CMK (cell line): ENCODE measurements at regions not wholly inside any gene's neighbourhood (a gene's known extent, or its start where the extent isn't known, plus 50 kb on each side); places are given as distances from the start of the nearest gene placed in this dataset.

ENCODE experiments used
- DNase-seq: peaks from one replicate; pipeline ENCODE4 v3.0.0-alpha.2; 2010; ENCODE audit warnings: low read depth

DNA sequence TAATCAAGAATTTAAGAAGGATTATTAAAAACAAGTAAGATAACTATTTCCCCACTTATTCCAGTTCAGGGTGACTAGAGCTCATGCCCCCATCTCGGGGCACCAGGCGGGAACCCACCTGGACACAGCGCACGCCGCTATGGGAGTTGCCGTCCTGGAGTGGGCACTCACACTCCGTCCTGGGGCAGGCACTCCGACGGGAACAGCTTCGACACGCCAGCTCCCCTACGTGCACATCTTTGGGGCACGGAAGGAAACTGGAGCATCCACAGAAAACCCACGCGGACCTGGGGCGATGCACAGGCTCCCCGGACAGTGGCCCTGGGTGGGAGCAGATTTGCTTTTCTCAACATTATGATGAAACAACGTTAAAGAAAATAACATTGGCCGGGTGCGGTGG lies 52.0 kb upstream of the GATA5 start:
- DNase-seq, result no peak

DNA sequence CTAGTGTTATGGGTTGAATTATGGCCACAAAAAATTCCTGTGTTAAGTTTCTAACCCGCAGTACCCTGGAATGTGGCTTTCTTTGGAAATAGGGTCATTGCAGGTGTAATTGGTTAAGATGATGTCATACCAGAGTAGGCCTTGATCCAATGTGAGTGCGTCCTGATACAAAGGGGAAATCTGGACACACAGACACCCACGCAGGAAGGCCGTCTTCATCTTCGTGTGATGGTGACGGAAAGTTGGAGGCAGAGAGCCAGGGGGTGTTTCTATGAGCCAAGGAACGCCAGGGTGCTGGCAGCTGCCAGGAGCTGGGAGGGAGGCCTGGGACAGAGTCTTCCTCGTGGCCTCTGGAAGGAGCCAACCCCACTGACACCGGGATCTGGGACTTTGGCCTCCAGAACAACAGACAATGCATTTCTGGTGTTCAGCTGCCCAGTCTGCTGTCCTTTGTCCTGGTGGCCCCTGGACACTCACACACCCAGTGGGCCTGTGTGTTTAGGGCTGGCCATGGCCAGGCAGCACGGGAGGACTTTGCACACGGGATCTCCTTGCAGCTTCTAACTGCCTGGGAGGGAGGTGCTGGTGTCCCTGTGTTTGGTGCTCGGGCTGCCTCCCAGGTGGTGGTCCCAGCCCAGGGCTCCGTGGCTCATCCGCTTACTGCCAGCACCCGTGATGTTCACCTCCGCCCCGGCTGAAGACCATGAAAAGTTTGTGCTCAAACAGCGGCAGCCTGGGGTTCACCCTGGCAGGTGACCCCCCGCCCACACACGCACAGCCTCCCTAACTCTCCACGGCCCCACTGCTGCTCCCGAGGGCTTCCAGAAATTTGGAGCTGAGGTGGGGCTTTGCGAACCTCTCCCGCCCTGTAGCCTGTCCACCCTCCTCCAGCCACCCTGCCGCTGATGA lies 53.4 kb upstream of the GATA5 start:
- DNase-seq, result no peak

DNA sequence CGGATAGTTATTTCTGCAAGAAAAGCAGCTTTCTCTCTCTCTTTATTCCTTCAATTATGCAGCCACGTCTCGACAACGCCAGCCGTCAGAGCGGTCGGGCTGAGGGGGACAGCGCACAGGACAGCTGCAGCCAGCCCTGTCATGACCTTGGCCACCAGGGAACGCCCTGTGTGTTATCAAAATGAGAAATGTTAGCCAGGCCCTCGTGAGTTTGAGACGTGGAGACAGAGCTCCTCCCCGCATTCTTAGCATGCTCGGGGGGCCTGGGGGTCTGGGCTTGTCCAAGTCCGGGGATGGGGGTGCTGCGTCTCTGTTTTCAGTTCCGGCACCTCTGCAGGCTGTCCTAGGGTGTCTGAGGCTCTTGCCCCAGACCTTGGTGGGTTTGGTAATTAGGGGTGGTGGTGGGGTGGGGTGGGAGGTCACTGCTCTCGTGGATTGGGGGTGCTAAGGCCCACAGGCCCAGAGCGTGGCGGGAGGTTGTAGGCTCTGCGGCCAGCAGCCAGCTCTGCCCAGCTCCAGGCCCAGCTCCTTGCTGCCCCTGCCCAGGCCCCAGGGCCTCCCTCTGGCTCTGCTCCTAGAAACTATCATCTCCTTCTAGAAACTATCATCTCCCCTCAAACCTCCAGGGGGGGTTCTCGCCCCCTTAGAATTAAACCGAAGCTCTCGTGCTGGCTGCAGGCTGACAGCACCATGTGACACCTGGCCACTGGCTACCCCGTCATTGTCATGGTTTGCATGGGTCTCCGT lies 54.3 kb upstream of the GATA5 start:
- DNase-seq, result no peak

DNA sequence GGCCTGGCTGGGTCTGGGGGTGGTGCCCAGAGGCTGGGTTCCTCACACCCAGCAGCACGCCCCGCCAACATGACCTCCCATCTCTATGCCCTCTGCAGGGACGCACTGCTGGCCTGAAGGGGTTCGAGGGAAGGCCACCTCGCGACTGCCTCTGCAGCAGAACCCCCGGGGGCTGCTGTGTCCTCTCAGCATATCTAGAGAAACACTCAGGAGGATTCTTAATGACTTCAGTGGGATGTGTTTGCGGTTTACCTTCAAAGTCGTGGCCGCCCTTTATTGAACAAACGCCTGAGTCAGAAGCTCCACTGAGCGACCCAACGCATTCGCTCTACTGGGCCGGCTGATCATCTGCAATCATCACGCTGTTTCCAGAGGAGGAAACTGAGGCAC lies 54.8 kb upstream of the GATA5 start:
- no peak for DNase-seq

DNA sequence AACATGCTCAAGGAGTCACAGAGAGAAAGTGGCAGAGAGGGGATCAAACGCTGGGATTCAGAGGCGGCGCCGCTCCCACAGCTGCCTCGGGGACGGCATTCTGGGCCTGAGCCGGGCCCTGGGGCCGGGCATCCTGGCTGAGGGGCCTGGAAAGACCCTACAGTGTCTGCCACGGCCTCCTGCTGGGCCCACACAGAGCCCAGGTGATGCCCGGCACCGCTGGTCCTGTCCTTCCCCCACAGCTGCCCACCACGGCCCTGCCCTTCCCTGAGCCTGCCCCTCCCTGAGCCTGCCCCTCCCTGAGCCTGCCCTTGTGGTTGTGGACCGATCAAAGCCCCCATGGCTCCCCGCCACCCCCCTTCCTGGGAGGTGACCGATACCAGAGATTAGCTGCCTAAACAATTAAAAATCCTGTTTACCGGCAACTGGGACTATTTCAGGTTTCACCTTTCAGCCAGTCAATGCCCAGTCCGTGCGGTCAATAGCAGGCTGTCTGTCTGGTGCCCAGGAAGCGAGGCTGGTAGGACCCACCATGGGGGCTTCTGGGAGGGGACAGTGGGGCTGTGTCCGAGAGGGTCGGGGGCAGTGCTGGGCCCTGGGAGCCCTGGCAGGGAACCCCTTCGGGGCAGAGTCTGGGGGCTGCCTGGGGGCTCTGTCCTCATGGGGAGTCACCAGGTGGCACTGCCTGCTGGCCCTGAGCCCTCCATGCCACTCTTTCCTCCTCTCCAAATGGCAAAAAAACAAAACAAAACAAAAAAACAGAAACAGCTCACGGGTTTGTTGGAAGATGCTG lies 55.4 kb upstream of the GATA5 start:
- DNase-seq, result no peak

DNA sequence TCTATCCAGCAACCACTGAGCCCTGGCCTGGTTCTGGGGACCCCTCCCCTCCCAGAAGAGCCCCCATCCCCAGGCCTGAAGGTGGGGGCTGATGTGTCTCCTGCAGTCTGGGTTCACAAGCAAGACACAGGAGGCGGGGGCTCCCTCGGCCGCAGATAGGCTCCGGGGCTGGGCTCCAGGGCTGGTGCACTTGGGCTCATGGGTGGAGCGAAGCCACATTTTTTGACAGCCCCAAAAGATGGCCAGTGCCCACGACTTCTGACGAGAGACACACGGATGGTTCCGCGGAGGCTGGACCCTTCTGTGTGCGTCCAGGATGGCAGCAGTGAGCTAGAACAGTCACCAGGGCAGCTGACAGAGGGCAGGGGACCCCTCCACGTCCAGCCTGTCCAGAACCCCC lies 57.1 kb upstream of the GATA5 start:
- DNase-seq, result no peak

DNA sequence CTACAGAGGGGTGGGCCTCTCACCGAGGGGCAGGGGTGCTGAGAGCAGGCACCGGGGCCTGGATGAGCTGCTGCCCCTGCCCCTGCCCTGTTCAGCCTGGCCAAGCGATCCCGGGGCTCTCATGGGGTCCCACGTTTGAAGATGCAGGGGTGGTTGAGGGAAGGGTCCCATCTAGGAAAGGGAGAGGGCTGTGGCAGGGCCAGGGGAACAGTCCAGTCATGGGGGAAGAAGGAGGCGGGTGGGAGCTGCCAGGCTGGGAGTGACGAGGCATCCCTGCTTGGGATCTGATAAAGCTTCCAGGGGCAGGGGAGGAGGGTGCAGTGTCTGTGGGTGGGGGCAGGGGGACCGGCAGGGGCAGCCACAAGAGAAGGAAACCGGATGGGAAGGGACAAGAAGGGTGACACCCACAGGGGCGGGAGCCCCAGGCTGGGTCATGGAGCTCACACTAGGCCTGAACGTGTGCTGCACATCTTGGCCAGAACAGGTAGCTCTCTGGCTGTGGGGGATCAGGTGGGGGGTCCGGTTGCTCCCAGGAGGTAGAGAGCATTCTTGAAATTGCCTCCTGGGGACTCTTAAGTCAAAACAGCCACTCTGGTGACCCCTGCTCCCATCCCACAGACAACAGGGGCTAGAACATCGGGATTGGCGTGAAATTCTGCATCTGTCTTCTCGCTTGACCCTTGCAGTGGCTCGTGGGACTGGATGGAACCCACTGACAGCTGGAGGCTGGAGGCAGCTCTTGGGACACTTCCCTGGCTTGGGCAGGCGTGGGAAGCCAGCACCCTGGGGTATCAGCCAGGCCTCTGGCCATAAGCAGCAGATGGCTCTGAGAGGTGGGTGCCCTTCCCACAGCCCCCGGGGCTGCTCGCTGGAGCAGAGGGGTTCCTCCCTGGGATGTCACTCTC lies 58.0 kb upstream of the GATA5 start:
- peak; percentile 90 for DNase-seq

DNA sequence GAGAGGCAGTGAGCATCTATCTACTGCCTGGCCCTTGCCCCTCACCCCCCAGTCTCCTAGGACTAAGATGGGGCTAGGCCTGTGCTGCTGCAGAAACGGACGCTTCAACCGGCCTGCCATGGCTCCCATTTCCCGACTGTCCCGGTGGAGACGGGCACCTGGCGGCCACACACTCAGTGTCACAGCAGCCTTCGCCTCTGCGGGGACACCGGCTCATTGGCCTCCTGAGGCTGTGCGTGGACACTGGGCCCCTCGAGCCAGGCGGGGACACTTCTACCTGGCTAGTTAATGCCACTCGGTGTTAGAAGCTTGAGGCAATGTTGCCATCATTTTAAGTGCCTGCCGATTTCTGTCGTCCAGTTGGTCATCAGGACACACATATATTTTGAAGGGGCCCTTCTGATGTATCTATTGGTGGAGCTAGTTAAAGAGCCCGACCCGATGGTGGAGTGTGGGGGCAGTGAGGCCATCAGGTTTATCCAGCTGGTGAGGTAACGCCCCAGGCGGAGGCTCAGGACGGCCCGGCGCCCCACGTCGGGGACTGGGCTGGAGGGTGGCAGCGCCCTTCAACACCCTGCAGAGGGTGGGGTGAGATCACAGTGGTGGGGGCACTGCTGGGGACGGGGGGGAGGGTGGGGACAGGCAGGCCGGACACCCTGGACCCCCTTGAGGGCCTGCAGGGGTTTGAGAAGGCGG lies 58.9 kb upstream of the GATA5 start:
- DNase-seq, result no peak

DNA sequence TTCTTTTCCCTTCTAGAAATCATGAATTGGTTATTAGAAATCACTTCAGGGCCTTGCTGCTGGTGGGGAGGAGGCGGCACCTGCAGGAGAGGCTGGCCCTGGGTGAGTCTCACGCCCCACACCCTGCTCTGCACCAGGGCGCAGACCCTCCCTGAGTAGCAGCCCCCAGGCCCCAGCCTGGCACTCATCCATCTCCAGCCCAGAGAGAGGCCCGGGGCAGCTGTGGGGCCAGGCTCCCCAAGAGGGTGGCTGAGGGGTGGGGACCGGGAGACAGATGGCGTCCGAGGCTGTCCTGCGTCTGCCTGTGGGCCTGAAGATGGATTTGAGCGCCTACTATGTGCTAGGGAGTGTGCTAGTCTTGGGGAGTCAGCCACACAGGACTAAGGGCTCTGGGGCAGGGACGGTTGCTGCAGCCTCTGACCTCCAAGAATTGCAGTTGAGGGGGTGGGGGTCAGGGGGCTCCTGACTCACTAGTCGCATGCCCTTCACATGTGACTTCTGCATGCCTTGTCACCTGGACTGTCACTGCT lies 59.6 kb upstream of the GATA5 start:
- no peak for DNase-seq

DNA sequence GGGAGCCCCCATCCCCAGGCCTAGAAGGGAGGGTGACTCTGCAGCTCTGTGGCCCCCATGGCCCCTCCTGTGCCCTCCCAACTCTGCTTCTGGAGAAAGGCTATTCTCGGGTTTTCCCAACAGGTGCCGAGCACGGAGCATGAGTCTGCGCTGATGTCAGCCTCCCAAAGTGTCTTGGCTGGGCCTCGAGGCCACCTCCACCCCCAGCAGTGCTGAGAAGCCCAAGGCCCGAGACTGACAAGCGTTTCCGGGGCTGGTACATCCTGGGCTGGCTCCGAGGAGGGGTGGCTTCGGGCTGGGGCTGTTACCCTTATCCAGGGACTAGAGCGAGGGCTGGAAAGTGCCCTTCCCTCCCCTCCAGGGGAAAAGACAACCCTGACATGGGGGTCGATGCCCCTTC lies 60.2 kb upstream of the GATA5 start:
- DNase-seq, result no peak

DNA sequence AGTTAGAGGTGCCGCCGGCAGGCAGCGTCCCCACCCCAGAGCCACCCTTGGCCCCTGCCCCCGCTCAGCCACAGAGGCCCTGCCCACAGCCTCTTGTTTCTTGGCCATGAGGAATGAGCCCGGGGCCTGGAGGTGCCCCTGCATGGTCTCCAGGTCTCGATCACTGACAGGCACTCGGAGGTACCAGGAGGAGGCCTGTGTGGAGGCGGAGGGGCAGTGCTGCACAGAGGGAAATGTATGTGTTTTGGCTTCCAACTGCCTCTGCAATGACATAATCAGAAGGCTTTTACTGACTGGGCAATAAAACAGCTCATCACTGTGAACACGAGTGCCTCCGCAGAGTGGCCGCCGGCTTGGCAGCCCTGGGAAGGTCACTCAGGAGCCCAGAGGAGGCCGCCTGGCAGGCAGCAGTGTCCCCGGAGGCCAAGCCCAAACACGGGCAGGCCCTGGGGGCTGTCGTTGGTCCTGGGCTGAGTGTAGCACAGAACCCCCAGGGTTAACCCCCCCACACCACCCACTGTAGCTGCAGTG lies 61.1 kb upstream of the GATA5 start:
- DNase-seq, result no peak

DNA sequence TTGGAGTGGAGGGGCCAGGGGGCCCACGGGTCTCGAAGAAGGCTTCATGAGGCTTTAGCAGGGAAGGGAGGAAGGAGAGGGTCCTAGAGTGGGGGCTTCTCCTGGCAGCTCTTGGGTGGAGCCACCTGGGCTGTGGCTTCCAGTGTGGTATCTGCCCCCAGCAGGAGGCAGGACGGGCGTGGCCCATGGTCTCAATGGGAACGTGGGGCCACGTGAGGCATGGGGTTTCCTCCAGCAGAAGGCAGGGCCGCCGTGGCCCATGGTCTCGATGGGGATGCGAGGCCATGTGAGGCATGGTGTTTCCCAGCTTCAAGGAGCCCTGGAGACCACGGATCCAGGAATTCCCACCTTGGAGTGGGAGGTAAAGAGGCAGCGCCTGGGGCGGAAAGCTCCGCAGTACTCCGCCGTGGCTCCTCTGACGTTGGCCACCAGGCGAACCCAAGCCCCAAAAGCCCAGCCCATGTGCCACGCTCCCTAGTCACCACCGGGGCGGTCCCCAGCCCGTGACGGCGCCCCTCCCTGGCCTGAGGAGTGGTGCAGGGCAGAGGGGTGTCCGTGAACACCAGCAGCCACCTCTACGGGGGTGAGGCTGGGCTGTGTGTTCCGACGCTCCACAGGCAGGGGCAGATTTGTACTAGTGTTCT lies 62.0 kb upstream of the GATA5 start:
- DNase-seq, result peak; percentile 54

DNA sequence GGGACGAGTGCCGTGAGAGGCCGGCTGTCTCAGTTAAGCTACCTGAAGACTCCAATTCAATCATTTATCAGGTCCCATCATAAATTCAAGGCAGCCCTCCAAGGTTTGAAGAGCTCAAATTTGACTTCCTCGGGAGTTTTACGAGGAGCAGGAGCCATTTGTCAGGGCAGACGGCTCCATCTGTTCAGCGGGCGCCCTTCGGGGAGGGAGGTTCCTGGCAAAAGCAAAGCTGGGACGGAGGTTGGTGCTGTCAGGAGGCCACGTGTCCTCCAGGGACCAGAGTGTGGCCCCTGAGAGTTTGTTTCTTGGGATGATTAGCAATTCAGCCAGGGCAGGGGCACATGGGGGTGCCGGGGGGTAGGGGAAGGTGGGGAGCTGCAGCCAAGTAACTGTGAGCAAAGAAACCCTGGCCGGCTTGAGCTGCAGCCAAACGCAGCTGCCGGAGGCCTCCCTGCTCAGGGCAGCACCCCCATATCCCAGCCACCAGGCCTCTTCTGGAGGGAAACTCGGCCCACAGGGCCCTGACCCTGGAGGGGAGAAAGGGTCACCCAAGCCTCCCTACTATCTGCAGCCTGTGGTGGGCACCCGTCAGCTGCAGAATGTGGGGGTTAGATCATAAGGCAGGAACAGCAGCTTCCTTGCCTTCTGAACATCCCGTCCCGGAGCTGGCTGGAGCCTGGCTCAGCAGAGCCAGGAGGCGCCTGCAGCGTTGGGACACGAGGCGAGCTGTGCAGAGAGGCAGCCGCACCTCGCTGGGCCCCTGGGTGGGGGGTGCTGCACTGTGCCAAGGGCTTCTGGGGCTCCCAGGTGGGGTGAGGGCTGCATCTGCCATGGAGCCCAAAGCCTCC lies 63.6 kb upstream of the GATA5 start:
- no peak for DNase-seq

DNA sequence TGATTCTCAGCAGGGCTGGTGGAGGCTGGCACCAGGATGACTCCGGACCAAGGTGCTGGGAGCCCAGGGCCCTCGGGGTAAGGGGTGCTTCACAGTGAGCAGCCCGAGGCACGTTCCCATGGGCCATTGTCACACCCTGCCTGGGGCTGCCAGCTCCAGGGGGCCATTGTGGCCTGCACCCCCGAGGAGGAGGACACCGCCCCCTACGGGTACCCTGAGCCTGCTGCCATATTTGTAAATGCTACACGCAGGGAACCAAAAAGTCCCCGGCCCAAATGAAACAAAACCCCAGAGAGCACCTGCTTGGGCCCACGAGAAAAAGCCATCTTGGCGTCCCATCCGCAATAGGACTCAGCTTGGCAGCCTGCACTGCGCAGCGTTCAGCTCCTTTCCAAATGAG lies 64.7 kb upstream of the GATA5 start:
- DNase-seq, result no peak

DNA sequence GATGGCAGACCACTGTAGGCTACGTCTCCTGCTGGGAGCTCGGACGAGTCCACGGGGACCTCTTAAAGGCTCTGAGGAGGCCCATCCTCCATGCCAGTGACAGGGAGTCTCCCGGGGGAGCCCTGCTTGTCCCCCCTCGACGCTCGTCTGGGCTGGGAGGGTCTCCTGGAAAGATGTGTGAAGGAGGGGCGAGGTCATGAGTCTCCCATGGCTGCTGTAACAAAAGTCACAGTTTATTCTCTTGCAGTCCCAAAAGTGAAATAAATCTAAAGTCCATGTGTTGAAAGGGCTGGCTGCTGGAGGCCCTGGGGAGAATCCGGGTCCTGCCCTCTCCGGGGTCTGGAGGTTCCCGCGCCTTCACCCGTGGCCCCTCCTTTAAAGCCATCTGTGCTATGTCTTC lies 67.1 kb upstream of the GATA5 start:
- DNase-seq, result no peak

DNA sequence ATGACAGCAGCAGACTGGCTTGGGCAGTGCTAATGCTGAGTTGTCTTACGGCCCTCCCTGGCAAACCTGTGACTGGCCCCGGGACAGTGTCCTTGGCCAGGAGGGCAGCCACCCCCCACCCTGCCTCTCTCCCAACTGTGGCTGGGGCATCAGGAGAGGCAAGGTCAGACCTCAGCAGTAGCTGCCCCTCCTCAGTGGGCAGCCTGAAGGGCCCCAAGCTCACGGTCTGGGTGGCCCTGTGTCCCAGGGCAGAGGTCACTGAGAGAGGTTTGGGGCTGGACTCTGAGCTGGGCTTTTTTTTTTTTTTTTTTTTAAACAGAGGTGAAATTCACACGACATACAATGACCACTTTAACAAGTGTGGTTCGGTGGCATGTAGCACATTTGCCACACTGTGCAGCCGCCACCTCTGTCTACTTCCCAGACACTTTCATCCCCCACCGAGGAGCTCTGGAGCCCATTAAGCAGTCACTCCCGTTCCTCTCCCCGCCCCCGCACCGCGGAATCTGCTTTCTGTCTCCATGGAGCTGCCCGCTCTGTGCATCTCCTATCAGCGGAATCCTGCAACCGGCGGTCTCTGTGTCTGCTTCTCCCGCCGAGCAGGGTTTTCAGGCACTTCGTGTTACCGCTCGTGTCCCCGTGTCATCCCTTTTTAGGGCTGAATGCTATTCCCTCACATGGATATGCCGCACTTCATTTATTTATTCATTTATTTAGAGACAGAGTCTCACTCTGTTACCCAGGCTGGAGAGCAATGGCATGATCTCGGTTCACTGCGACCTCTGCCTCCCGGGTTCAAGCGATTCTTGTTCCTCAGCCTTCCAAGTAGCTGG lies 67.9 kb upstream of the GATA5 start:
- DNase-seq, result no peak

DNA sequence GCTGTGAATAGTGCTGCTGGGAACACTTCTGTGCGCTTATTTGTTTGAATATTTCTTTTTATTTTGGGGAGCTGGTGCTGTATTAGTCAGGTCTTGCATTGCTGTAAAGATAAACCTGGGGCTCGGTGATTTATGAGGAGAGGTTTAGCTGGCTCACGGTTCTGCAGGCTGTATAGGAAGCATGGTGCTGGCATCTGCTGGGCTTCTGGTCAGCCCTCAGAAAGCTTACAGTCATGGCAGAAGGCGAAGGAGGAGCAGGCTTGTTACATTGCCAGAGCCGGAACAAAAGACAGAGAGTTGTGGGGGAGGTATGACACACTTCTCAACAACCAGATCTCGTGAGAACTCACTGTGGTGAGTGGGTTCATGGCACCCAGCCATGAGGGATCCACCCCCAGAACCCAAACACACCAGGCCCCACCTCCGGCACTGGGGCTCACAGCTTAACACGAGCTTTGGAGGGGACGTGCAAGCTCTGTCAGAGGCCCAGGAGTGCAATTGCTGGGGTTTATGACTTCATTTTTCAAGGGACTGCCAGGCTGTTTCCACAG lies 68.8 kb upstream of the GATA5 start:
- no peak for DNase-seq

DNA sequence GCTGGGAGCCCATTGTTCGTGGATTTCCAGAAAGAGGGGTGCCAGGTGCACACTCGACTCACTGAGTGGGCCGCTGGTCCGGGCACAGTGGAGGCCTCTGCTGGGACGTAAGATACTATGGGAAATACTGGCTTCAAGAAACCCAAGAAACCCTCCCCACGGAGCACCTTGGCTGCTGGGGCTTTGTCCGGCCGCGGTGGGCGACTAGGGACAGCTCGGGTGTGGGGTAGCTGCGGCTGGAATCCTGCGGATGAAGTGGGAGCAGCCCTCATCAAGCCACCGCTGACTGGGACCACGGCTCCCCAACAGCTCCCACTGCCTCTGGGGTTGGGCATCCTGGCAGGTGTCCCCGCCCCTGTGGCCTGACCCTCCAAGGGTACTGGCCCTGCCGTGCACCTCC lies 69.5 kb upstream of the GATA5 start:
- no peak for DNase-seq
